Tibial artery (tissue), 4 donors: ENCODE measurements at regions not wholly inside any gene's neighbourhood (a gene's known extent, or its start where the extent isn't known, plus 50 kb on each side); places are given as distances from the start of the nearest gene placed in this dataset.

Experiments used
- DNase-seq, 2 donors: peaks; one replicate each; pipeline ENCODE4 v3.0.0-alpha.2; 2019
- H3K27ac ChIP-seq, 2 donors: fragments of 200-600 bp; sonication (generic) in 1 of 2; 1 replicate in 1 of 2; 2 replicates in 1 of 2; pipeline ENCODE4 v1.5.1; 2018 to 2019; ENCODE audit warnings: mild to moderate bottlenecking in 1 of 2
- H3K27me3 ChIP-seq, 2 donors: fragments of 200-600 bp; sonication (generic) in 1 of 2; one replicate each; pipeline versions ENCODE4 v1.5.1 to v1.6.0; 2016 to 2019
- H3K36me3 ChIP-seq, 3 donors: fragments of 200-600 bp; sonication (generic) in 2 of 3; one replicate each; pipeline ENCODE4 v1.5.1; 2016 to 2019; ENCODE audit warnings: mild to moderate bottlenecking in 2 of 3
- H3K4me1 ChIP-seq, 4 donors: fragments of 200-600 bp; sonication (generic) in 2 of 4; 1 replicate in 3 of 4; 2 replicates in 1 of 4; pipeline ENCODE4 v1.5.1; 2016 to 2019
- H3K4me3 ChIP-seq, 2 donors: fragments of 200-600 bp; sonication (generic) in 1 of 2; 1 replicate in 1 of 2; 2 replicates in 1 of 2; pipeline ENCODE4 v1.5.1; 2018 to 2019; ENCODE audit warnings: mild to moderate bottlenecking in 2 of 2
- H3K9me3 ChIP-seq, 3 donors: fragments of 200-600 bp; sonication (generic) in 1 of 3; one replicate each; pipeline ENCODE4 v1.5.1; 2016 to 2019
- intact Hi-C: fragments of 100-400 bp; cut with DNase I; formaldehyde crosslinking; loops from one replicate; pipeline ENCODE4 v1.15.0; 2023; ENCODE audit warnings: low total_unique reads
- TF ChIP-seq, protein P1 (sequence below), 2 experiments: fragments of 200-600 bp in 1 of 2; fragments of 450-650 bp in 1 of 2; IDR thresholded peaks; one replicate each; pipeline ENCODE4 v1.5.1; 2017 to 2019; ENCODE audit warnings: antibody characterized with exemption in 2 of 2, mild to moderate bottlenecking in 1 of 2, moderate library complexity in 1 of 2

DNA sequence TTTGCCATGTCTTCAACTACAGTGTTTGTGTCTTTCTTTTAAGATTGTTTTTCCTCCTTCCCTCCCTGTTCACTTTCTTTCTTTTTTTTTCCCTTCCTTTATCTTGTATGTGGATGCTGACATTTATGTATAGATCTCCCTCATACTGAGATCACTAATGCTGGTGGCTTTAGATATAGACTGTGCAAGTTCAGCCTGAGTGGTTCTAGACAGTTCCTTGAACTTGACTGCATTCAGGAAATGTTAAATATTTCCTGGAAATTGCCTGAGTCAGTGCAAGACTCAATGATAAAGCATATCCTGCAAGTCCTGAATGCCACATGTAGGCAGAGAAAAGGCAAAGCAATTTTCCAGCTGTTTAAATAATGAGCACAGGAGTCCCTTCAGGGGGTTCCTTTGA lies 182.5 kb upstream of the NR3C1 start:
- no peak overlapping the region for H3K4me3 ChIP-seq
- H3K27ac ChIP-seq = no peak overlapping the region
- H3K4me1 ChIP-seq = peaks cover 0 to 19% (median 0%) of the 10 kb centered on the region in 4 donors
- H3K9me3 ChIP-seq = no peaks in the 10 kb centered on the region
- TF ChIP-seq, protein P1, sequence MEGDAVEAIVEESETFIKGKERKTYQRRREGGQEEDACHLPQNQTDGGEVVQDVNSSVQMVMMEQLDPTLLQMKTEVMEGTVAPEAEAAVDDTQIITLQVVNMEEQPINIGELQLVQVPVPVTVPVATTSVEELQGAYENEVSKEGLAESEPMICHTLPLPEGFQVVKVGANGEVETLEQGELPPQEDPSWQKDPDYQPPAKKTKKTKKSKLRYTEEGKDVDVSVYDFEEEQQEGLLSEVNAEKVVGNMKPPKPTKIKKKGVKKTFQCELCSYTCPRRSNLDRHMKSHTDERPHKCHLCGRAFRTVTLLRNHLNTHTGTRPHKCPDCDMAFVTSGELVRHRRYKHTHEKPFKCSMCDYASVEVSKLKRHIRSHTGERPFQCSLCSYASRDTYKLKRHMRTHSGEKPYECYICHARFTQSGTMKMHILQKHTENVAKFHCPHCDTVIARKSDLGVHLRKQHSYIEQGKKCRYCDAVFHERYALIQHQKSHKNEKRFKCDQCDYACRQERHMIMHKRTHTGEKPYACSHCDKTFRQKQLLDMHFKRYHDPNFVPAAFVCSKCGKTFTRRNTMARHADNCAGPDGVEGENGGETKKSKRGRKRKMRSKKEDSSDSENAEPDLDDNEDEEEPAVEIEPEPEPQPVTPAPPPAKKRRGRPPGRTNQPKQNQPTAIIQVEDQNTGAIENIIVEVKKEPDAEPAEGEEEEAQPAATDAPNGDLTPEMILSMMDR (IDR thresholded peaks at IDR 0.05) = no peak
- no peaks in the 10 kb centered on the region for H3K36me3 ChIP-seq
- intact Hi-C loops = no loop called here
- DNase-seq = no peak
- no peaks in the 10 kb centered on the region for H3K27me3 ChIP-seq

DNA sequence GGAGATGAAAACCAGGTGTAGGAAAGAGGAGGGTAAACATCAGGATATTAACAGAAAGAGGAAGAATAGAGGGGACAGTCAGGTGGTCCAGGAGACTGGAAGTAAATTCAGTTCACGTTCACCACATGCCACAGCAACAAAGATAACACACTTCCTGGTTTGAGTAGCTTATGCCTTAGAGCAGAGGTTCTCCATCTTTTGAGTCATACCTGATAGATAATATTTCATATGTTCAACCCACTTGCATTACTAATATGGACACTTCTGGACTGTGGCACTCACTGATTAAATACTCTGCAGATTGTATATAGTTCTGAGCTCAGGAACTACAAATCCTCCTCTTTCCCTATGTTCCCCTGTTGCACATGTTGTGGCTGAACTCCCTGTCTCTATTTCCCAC lies 179.9 kb upstream of the NR3C1 start:
- H3K27ac ChIP-seq = no peak overlapping the region
- intact Hi-C loops = no loop called here
- TF ChIP-seq, protein P1 (IDR thresholded peaks at IDR 0.05) = no peak

GRCh38 chr5:143582869-143583268 lies 179.4 kb upstream of the NR3C1 start:
- H3K36me3 ChIP-seq = no peaks in the 10 kb centered on the region
- DNase-seq = no peak
- no peaks in the 10 kb centered on the region for H3K9me3 ChIP-seq
- peaks cover 0 to 17% (median 0%) of the 10 kb centered on the region in 4 donors for H3K4me1 ChIP-seq
- H3K27ac ChIP-seq = no peak overlapping the region
- intact Hi-C loops = no loop called here
- H3K27me3 ChIP-seq = no peaks in the 10 kb centered on the region
- H3K4me3 ChIP-seq = no peak overlapping the region
- TF ChIP-seq, protein P1 (IDR thresholded peaks at IDR 0.05) = no peak

More for the DNA sequence above, 179.9 kb upstream of the NR3C1 start:
- peaks cover 0 to 19% (median 0%) of the 10 kb centered on the region in 4 donors for H3K4me1 ChIP-seq
- no peak for DNase-seq
- H3K27me3 ChIP-seq = no peaks in the 10 kb centered on the region
- H3K9me3 ChIP-seq = no peaks in the 10 kb centered on the region
- H3K4me3 ChIP-seq = no peak overlapping the region
- no peaks in the 10 kb centered on the region for H3K36me3 ChIP-seq

GRCh38 chr5:143582176-143582575 lies 178.7 kb upstream of the NR3C1 start:
- Histone ChIP-seq H3K36me3 (no peaks in the 10 kb centered on the region), H3K4me1 (peaks cover 0 to 16% (median 0%) of the 10 kb centered on the region in 4 donors), H3K27ac (no peak overlapping the region), H3K4me3 (no peak overlapping the region), H3K27me3 (no peaks in the 10 kb centered on the region), H3K9me3 (no peaks in the 10 kb centered on the region)
- intact Hi-C loops = no loop called here
- TF ChIP-seq, protein P1 (IDR thresholded peaks at IDR 0.05) = no peak
- no peak for DNase-seq

DNA sequence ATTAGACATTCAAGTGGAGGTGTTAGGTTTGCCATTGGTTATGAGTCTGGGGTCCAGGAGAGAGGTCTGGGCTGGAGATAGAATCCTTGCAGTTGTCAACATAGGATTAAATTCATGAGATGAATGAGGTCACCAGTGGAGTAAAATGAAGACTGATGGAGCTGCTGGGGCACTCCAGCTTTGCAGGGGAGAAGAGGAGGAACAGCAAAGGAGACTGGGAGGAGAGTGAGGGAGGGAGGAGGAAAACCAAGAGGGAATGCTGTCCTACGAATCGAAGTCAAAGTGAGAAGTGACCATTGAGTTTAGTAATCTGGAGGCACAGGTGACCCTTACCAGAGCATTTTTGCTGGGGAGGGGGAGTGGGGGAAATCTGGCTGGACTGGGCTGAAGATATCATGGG lies 178.2 kb upstream of the NR3C1 start:
- TF ChIP-seq, protein P1 (IDR thresholded peaks at IDR 0.05) = no peak
- DNase-seq = no peak
- H3K4me3 ChIP-seq = no peak overlapping the region
- no peaks in the 10 kb centered on the region for H3K9me3 ChIP-seq
- intact Hi-C loops = no loop called here
- no peaks in the 10 kb centered on the region for H3K36me3 ChIP-seq
- H3K27me3 ChIP-seq = no peaks in the 10 kb centered on the region
- no peak overlapping the region for H3K27ac ChIP-seq
- H3K4me1 ChIP-seq = peaks cover 0 to 16% (median 4%) of the 10 kb centered on the region in 4 donors

DNA sequence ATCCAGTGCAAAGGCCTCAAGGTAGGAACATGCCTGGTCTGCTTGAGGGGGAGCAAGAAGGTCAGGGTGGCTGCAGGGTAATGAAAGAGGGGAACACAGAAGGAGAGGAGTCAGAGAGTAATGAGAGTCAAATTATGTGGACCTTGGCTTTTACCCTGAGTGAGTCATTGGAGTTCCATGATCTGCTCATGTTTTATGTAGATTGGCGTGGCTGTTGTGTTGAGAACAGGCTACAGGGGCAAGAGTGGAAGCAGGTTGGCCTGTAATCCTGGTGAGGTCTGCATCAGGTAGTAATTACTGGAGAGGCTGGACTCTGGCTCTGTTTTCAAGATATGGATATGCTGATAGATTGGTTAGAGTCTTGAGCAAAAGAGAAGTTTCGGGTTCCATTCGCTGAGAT lies 177.7 kb upstream of the NR3C1 start:
- Histone ChIP-seq H3K27ac (no peak overlapping the region), H3K9me3 (no peaks in the 10 kb centered on the region), H3K4me3 (no peak overlapping the region), H3K36me3 (no peaks in the 10 kb centered on the region), H3K27me3 (no peaks in the 10 kb centered on the region), H3K4me1 (peaks cover 0 to 17% (median 8%) of the 10 kb centered on the region in 4 donors)
- intact Hi-C loops = no loop called here
- no peak for DNase-seq
- TF ChIP-seq, protein P1 (IDR thresholded peaks at IDR 0.05) = no peak
